ENCODE measurements at regions not wholly inside any gene's neighbourhood (a gene's known extent, or its start where the extent isn't known, plus 50 kb on each side); places are given as distances from the start of the nearest gene placed in this dataset.
A peak's percentile ranks its signal among the peaks of the same experiment; 100 is the strongest.

DNA sequence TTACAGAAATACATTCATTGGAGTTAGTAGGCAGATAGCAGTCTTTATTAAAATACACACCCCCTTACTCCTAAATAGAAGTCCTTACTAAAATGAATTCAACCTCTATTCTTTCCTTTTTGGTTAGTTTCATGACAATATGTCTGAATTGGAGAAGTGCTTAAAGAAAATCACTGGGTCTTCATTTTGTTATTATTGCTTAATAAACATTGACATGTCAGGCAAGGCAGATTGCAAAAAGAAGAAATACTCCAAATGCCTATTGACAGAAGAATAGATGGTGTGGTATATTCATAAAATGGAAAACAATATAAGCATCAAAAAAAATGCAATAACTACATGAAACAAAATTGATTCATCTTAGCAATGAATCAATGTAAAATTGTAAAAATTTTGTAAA is 135.5 kb downstream of the TMEM26 start:
- no peak for DNase-seq

- no peak for DNase-seq
Measured at GRCh38 chr10:61316676-61317265, 136.4 kb downstream of the TMEM26 start.

- DNase-seq: no peak
Measured at GRCh38 chr10:61314273-61314672, 138.9 kb downstream of the TMEM26 start.

DNA sequence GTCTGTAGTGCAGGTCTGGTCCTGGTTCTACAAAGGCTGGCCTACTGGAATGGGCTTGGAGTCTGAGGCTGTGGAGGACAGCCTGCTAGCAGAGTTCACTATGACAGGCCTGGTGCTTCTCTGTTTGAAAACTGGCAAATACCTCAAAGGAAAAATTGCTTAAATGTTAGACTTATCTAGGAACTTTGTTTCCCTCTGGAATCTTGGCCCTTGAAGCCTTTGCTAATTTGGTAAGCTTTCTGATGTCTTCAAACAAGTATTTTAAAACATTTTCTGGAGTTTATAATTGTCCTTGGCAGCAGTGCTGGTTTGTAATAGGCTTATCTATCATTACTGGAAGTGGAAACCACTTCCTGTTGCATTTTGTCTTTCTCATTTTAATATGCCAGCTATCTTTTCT is 139.7 kb downstream of the TMEM26 start:
- DNase-seq: no peak

GRCh38 chr10:61304746-61305145 is 148.4 kb downstream of the TMEM26 start:
- no peak for DNase-seq

GRCh38 chr10:61302124-61302523 is 151.1 kb downstream of the TMEM26 start:
- no peak for DNase-seq

DNA sequence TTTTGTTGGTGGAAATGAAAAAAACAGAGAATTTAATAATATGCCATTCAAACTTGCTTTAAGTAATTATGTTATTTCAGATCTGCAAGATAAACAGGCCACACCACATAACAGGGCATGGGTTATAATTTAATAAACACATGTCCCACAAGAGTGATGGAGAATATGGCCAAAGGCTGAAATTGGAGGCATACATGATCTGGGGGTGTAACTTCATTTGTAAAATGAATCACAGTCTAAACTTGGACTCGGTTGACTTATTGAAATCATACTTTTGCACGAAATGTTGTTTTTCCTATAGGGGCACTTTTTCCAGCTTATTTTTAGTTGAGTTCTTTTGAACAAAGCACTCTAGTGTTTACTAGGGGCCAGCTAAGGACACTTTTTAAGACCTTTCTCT is 151.6 kb downstream of the TMEM26 start:
- DNase-seq: no peak

GRCh38 chr10:61299841-61300240 is 153.3 kb downstream of the TMEM26 start:
- DNase-seq: no peak

- DNase-seq: no peak
Measured at GRCh38 chr10:61299156-61299555, 154.0 kb downstream of the TMEM26 start.

- DNase-seq: no peak
Measured at GRCh38 chr10:61298194-61298593, 155.0 kb downstream of the TMEM26 start.

DNA sequence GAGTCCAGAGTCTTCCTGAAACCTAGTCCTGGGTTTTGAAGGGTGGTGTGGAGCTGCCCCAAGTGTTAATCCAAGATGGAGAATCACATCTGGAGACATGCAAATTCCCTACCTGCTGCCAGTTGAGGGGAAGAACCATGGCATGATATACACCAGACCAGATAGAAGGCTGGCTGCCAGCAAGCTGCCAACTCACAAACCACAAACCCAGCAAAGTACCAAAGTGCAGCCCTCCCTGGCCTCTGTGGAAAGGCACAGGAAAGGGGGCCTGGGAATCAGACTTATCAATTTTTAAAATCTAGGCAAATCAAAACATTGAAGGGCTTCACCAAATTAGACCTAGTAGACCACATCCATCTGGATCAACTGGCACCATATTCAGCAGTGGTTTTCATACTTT is 157.0 kb downstream of the TMEM26 start:
- DNase-seq: no peak

DNA sequence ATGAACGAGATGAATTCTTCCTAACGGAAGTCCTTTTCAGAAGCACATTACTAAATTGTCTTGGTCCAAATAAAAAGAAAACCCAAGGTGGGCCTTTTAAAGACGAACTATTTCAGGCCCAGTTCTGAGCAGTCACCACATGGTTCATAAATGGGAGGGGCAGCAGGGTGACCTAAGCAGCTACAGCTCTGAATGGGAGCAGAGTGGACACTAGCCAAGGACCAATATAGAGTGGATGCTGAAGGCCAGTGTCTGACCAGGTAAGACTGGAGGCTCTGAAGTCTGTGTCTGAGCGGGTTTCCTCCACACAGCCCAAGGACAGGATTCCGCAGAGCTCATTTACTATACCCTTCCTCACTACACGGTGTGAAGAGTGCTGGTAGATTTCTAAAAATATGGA is 159.1 kb downstream of the TMEM26 start:
- DNase-seq: no peak

DNA sequence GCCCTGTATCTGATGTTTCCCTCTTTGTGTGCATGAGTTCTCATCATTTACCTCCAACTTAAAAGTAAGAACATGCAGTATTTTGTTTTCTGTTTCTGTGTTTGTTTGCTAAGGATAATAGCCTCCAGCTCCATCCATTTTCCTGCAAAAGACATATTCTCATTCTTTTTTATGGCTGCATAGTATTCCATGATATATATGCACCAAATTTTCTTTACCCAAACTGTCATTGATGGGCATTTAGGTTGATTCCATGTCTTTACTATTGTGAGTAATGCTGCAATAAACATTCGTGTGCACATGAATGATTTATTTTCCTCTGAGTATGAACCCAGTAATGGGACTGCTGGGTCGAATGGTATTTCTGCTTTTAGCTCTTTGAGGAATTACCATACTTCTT is 163.4 kb downstream of the TMEM26 start:
- DNase-seq: no peak

DNA sequence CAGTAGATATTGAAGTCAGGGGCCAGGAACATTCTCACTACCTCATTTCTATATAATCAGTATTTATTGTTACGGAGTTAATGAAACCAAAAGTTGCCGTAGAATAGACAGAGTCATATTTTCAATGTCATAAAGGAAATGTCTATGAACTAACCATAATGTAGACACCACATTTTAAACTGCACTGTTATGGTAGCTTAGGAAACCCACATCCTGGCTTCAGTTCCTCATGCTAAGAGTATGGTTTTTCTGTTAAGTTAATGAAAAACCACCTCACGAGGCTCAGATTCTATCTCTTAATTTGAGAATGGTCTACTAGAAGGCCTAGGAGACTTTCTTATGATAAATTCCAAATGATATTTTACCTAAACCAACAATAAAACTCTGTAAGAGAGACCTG is 166.5 kb downstream of the TMEM26 start:
- no peak for DNase-seq

DNA sequence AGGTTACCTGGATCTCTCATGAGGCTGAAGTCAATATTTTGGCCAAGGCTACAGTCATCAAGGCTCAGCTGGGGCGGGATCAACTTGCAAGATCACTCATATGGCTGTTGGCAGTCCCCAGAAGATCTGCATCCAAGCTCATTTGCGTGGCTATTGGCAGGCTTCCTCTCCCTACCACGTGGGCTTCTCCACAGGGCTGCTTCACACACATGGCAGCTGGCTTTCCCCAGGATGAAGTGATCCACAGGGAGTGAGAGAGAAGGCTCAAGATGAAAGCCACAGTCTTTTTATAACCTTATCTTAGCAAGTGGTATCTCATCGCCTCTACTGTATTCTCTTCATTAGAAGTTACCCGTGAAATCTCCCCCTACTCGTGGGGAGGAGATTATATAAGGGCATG is 167.4 kb downstream of the TMEM26 start:
- DNase-seq: peak; percentile 27 to 85

GRCh38 chr10:61284222-61284890 is 168.8 kb downstream of the TMEM26 start:
- DNase-seq: peak; percentile 4 to 44

DNA sequence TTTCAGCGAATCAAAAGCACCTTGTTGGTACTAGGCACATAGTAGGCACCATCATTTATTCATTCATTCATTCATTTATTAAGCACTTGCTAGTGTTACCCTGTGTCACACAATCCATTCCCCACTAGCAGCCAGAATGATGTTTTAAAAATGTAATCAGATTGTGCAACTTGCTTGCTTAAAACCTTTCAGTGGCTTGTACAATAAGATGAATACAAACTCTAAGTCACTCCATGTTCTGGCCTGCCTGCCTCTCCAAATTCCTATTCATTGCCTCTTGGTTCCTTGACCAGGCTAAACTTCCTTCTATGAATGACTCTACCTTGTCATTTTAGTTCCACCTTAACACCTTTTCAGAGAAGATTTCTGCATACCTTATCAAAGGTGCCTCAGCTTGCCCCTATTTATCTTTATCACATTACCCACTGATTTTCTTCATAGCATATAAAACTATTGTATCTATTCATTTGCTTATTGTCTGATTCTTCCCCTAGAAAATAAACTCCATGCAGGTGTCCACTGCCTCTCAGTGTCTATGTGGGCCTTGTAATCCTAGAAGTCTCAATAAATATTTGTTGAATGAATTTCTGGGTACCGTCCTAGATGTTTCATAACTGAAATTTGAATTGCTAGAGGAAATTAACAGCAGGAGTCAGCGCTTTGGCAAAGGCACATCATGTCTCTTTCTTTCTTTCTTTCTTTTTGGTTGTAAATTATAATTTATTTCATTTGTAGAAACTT is 169.5 kb downstream of the TMEM26 start:
- no peak for DNase-seq

- no peak for DNase-seq
Measured at GRCh38 chr10:61283066-61283465, 170.1 kb downstream of the TMEM26 start.

GRCh38 chr10:61280303-61280702 is 172.9 kb downstream of the TMEM26 start:
- DNase-seq: no peak

- DNase-seq: no peak
Measured at GRCh38 chr10:61279400-61279799, 173.8 kb downstream of the TMEM26 start.

GRCh38 chr10:61278556-61278955 is 174.6 kb downstream of the TMEM26 start:
- DNase-seq: no peak

DNA sequence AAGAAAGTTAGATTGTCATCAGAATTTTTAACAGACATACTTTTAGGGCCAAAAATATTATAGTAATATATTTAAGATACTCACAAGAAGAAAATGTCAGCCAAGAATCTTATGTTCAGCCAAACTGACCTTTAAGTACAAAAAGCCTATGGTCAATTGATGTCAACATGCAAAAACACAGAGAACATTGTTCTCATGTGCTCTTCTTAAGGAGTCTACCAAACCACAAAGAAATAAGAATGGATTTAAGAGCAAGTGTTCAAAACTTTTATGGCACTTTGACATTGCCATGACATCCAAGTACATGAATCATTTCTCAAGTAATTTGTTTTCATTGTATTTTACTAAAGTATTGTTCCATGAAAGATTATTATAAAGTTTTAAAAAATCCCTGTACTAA is 180.4 kb downstream of the TMEM26 start:
- DNase-seq: no peak

GRCh38 chr10:61271127-61271780 is 181.9 kb downstream of the TMEM26 start:
- DNase-seq: no peak

DNA sequence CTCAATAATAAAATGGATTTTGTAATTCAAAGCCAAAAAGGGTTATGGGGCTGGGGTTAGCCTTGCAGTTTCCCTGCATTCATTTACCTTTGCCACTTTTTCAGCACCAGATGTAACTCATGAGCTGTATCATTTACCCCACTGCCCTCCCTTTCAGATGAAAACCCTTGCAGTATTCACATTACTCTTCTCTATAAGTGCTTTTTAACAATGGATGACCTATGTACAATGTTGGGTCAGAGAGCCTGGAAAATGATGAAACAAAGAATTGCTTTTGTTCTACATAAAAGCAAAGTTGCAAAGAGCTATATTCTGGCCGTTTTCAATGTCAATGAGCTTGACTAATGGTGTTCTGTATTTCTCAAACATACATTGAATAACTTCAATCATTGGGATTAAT is 189.7 kb downstream of the TMEM26 start:
- DNase-seq: no peak

All from NCI-H446 (cell line).